Bronchial epithelial cell (primary cell): ENCODE measurements at regions not wholly inside any gene's neighbourhood (a gene's known extent, or its start where the extent isn't known, plus 50 kb on each side); places are given as distances from the start of the nearest gene placed in this dataset.
"Not testable (repeated sequence)": the region's sequence is repeated elsewhere in the genome, so short reads cannot be mapped to it uniquely, and the experiment has no call there.

Experiments
- DNase-seq: peaks from one replicate; pipeline ENCODE4 v3.0.0-alpha.2; 2010; ENCODE audit warnings: low read depth
- FAIRE-seq: peaks from 2 replicates; lab custom pipeline; 2011; peaks lifted over from hg19 to GRCh38; lab: Jason Lieb, UNC
- H3K27me3 ChIP-seq: 2 replicates; pipeline ENCODE4 v1.5.1; 2011; ENCODE audit warnings: low read length; ENCODE audit not compliant: control insufficient read depth, insufficient read depth
- H3K36me3 ChIP-seq: 2 replicates; pipeline ENCODE4 v1.5.1; 2011; ENCODE audit warnings: low read length; ENCODE audit not compliant: control insufficient read depth, insufficient read depth
- H3K4me3 ChIP-seq: 2 replicates; pipeline ENCODE4 v1.5.1; 2011; ENCODE audit warnings: mild to moderate bottlenecking, low read depth, low read length, control low read depth
- TF ChIP-seq, protein P1 (sequence below): IDR thresholded peaks from 2 replicates; pipeline ENCODE4 v1.5.1; 2011; ENCODE audit warnings: mild to moderate bottlenecking, moderate library complexity, low read length, control low read depth, inconsistent platforms; ENCODE audit not compliant: insufficient read depth, severe bottlenecking

DNA sequence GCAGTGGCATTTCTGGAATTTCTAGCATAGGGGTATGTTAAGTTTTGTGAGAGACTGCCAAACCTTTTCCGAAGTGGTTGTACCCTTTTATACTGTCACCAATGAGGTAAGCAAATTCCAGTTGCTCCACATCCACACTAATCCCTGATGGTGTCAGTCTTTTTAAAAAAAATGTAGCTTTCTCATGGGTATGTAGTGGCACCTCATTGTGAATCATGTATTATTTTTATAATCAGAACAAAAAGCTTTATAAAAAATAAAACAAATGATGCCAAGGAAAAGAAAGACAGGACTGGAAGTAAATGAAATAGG lies 93.4 kb upstream of the CLINT1 start:
- Histone ChIP-seq H3K36me3 (no peaks in the 10 kb centered on the region), H3K4me3 (no peak overlapping the region), H3K27me3 (no peaks in the 10 kb centered on the region)
- DNase-seq, result no peak
- no peak for FAIRE-seq
- TF ChIP-seq, protein P1, sequence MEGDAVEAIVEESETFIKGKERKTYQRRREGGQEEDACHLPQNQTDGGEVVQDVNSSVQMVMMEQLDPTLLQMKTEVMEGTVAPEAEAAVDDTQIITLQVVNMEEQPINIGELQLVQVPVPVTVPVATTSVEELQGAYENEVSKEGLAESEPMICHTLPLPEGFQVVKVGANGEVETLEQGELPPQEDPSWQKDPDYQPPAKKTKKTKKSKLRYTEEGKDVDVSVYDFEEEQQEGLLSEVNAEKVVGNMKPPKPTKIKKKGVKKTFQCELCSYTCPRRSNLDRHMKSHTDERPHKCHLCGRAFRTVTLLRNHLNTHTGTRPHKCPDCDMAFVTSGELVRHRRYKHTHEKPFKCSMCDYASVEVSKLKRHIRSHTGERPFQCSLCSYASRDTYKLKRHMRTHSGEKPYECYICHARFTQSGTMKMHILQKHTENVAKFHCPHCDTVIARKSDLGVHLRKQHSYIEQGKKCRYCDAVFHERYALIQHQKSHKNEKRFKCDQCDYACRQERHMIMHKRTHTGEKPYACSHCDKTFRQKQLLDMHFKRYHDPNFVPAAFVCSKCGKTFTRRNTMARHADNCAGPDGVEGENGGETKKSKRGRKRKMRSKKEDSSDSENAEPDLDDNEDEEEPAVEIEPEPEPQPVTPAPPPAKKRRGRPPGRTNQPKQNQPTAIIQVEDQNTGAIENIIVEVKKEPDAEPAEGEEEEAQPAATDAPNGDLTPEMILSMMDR, result no peak

DNA sequence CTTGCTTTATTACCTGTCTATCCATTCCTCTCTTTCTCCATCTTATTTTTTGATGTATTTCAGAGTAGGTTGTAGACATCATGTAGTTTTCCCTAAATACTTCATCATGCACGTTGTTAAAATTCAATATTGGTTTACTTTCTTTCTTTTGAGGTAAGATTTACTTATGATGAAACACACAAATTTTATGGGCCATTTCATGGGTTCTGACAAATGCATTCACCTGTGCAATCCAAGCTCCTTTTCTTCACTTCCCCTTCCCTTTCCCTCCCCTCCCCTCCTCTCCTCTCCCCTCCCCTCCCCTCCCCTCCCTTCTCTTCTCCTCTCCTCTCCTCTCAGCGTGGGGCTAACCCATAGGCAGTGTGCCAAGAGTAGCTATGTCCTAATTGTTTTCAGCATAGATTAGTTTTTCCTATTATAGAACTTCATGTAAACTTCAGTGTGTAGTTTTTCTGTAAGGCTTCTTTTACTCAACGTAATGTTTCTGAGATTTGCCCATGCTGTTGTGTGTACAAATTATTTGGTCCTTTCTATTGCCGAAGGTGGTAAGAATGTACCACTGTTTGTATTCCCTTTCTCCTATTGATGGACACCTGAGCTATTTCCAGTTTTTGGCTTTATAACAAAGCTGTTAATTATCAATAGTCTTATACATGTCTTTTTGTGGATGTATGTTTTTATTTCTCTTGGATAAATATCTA lies 92.9 kb upstream of the CLINT1 start:
- FAIRE-seq, result no peak
- no peak overlapping the region for H3K4me3 ChIP-seq
- DNase-seq, result no peak
- TF ChIP-seq, protein P1, result no peak
- no peaks in the 10 kb centered on the region for H3K27me3 ChIP-seq
- H3K36me3 ChIP-seq, result no peaks in the 10 kb centered on the region

DNA sequence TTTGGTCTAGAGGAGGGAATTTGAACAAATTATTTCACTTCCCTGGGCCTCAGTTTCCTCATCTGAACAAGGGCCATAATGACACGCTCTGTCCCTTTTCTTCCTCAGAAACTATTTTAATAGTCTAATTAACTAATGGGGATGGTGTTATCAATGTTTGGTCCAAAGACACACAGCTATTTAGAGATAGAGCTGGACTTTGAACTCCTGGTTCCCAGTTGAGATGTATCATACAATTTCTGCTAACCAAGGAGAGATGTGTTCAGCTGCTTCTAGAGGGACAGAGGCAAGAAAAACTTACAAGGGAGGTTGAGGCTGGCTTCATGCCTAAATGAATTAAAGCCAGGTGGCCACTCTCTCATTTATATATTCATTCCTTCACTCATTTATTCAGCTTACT lies 90.6 kb upstream of the CLINT1 start:
- no peak for FAIRE-seq
- TF ChIP-seq, protein P1, result no peak
- H3K36me3 ChIP-seq, result no peaks in the 10 kb centered on the region
- H3K27me3 ChIP-seq, result no peaks in the 10 kb centered on the region
- DNase-seq, result no peak
- no peak overlapping the region for H3K4me3 ChIP-seq

DNA sequence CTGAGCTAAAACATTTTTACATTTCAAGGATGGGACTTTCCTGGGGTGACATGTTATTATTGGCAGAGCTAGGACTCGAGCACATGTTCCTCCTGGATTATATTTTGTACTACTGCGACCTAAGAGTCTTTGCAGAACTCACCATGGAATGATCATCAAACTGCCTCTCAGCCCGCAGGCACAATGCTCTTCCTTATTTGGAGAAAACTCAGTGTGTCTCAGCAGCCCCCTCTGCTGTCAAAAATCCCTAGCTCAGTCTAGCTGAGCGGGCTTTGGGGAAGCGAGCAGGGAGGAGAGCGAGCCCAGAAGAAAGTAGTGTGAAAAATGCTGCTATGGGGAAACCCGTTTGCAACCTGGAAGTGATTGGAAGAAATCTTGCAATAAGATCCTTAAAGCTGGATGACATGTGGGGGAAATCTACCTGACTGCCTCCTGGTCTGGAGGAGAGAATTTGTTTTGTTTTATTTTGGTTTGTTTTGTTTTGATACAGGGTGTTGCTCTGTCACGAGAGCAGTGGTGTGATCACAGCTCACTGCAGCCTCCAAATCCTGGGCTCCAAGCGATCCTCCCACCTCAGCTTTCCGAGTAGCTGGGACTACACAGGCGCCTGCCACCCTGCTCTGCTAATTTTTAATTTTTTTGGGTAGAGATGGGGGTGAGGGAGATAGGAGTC lies 89.9 kb upstream of the CLINT1 start:
- FAIRE-seq, result peak; percentile 72
- H3K36me3 ChIP-seq, result no peaks in the 10 kb centered on the region
- H3K27me3 ChIP-seq, result no peaks in the 10 kb centered on the region
- H3K4me3 ChIP-seq, result no peak overlapping the region
- TF ChIP-seq, protein P1, result peak; percentile 84
- DNase-seq, result peak; percentile 84

DNA sequence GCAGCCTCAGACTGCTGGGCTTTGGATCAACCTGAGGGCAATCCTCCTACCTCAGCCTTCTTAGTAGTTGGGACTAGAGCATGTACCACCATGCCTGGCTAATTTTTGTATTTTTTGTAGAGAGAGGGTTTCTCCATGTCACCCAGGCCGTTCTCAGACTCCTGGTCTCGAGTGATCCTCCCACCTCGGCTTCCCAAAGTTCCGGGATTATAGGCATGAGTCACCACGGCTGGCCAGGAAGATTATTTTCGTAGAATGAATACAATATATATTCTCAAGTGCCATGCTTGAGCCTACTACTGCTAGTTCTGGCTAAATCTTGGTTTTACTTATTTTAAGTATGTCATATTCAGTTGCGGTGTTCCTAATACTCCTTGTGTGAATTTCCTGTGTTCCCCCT lies 88.2 kb upstream of the CLINT1 start:
- Histone ChIP-seq H3K4me3 (no peak overlapping the region), H3K36me3 (no peaks in the 10 kb centered on the region), H3K27me3 (no peaks in the 10 kb centered on the region)
- FAIRE-seq (no peak), DNase-seq (no peak)
- TF ChIP-seq, protein P1, result no peak

DNA sequence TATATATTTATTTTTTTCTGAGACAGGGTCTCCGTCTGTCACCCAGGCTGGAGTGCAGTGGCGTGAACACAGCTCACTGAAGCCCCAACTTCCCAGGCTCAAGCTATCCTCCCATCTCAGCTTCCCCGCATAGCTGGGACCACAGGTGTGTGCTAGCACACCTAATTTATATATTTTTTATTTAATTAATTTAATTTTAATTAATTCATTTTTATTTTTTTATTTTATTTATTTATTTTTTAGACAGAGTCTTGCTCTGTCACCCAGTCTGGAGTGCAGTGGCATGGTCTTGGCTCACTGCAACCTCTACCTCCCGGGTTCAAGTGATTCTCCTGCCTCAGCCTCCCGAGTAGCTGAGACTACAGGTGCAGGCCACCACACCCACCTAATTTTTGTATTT lies 86.9 kb upstream of the CLINT1 start:
- not testable (repeated sequence) for DNase-seq, H3K36me3 ChIP-seq, H3K4me3 ChIP-seq, H3K27me3 ChIP-seq, FAIRE-seq
